Stimulated activated CD8-positive, alpha-beta memory T cell treated with anti-CD3 and anti-CD28 coated beads, Interleukin-2, amount 100 ng/mL, for 1 hour (primary cell): ENCODE measurements at regions not wholly inside any gene's neighbourhood (a gene's known extent, or its start where the extent isn't known, plus 50 kb on each side); places are given as distances from the start of the nearest gene placed in this dataset.

Source experiments
- DNase-seq, 2 donors: peaks; one replicate each; pipeline ENCODE4 v3.0.0-alpha.2; 2020; ENCODE audit warnings: low read depth in 2 of 2

DNA sequence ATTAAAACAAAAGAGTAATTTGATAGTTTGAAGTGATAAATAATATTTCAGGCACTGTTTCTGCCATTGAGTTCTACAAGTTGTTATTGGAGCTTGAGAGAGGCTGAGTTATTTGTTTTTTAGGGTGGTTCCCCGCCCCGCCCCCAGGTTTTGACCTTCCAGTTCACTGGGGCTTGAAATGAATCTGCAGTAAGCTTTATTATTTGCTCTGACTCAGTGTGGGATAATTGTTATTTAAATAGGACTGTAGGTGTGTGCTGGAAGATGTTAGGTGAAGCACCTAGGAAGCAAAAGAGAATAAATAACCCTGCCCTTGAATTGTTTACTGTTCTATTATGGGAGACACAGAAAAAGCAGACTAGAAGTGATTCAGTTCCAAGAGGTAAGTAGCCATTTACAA lies 81.2 kb upstream of the KCNIP4 start:
- DNase-seq, result no peak

DNA sequence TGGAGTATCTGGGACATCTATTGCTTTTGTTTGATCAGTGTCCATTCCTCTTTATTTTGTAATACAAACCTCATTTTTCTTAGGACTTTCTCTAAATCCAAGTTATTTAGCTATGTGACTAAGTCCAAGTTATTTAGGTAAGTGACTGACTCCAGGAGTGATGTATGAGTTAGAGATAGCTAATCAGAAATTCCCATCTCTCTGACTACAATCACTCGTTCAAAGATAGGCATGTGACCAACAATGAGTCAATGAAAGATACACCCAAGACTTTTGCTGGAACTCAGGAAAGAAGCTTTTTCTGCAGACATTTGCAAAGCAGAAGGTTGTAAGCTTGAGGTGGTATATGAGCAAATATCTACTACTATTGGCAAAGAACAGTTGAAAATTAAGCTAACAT lies 72.5 kb upstream of the KCNIP4 start:
- no peak for DNase-seq

DNA sequence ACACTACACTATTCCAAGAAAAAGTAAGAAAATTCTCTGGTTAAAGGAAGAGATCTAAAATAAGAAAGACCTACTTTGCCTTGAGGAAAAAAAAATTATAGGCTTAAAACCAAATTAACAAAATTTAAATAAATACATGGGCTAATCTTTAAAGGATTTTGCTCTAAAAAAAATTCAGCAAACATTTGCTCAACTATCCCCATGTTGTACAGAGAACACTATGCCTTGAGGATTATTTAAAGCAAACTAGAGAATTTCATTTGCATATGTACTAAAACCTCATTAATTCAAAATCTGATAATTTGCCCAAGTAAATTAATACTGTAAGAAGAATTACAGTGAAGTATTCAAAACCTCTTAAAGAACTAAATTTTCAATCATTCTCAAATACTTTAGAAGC lies 71.6 kb upstream of the KCNIP4 start:
- DNase-seq, result no peak

DNA sequence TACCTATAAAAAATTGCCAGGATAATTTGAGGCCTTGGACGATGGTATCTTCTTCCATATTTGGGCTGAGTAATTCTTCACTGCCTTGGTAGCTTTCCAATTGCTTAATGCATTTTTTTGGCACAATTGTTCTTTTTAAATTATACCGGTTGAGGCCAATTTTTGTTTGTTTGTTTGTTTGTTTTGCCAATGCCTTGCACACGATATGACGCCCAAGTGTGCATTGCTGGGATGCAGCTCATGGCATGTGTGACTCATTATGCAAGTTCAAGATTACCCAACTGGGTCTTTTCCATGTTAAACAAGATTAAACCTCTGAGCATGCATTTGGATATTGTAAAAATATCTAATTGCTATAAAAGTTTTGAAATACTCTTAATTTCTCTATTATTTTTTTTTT lies 71.1 kb upstream of the KCNIP4 start:
- no peak for DNase-seq

DNA sequence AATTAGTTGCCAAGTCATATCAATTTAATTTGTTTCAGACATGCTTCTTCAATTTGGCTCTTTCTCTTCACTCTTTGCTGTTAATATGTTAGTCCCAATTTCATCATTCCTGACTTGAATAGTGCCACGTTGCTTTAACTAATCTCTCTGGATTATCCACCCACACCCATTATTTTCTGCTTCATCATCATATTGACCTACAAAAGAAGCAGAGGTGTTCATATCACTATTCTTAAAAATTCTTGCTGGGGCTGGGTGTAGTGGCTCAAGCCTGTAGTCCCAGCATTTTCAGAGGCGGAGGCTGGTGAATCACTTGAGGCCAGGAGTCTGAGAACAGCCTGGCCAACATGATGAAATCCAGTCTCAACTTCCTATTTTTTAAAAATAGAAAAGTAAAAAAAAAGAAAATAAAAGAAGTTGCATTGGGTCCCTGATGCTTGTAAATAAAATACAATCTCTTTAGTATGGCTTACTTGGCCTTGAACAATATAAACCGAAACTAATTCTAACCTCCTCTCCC lies 65.7 kb upstream of the KCNIP4 start:
- no peak for DNase-seq

DNA sequence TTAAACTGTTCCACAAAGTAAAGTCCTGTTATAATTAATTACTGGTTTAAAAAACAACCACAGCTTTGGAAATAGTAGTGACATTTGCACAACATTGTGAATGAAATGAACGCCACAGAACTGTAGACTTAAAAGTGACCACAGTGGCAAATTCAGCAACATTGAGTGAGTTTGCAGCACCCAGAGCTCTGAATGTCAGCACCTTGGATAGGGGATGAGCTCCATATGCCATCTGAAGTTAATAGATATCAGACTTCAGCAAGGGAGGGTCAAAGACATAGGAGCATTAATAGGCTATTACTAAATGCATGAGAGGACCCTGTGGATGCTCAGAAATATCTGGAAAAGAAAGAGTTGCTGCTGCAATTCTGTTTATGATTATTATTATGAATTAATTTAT lies 55.3 kb upstream of the KCNIP4 start:
- DNase-seq, result no peak
